DND-41 (cell line): ENCODE measurements at regions not wholly inside any gene's neighbourhood (a gene's known extent, or its start where the extent isn't known, plus 50 kb on each side); places are given as distances from the start of the nearest gene placed in this dataset.

Experiments
- ATAC-seq: fragments of 200-7000 bp; cut with Tn5 transposase; 3 replicates; pipeline ENCODE4 v1.9.1; 2021; ENCODE audit warnings: low read depth; ENCODE audit not compliant: insufficient read depth
- DNase-seq: peaks from one replicate; pipeline ENCODE4 v3.0.0-alpha.2; 2020
- H2AFZ ChIP-seq: 2 replicates; pipeline ENCODE4 v1.6.0; 2012; ENCODE audit warnings: low read depth, low read length
- H3K27ac ChIP-seq: 2 replicates; pipeline ENCODE4 v1.5.1; 2012; ENCODE audit warnings: low read length, inconsistent platforms
- H3K27me3 ChIP-seq: fragments of 200-600 bp; sonication (generic); 2 replicates; pipeline ENCODE4 v1.6.0; 2012; ENCODE audit warnings: low read length, mild to moderate bottlenecking, inconsistent platforms; ENCODE audit not compliant: insufficient read depth, poor library complexity
- H3K36me3 ChIP-seq: 2 replicates; pipeline ENCODE4 v1.5.1; 2012; ENCODE audit warnings: low read length, inconsistent platforms; ENCODE audit not compliant: insufficient read depth
- H3K4me1 ChIP-seq: 2 replicates; pipeline ENCODE4 v1.5.1; 2012; ENCODE audit warnings: mild to moderate bottlenecking, low read length; ENCODE audit not compliant: insufficient read depth
- H3K4me2 ChIP-seq: 2 replicates; pipeline ENCODE4 v1.6.0; 2012; ENCODE audit warnings: mild to moderate bottlenecking, moderate library complexity, low read length, inconsistent platforms; ENCODE audit not compliant: insufficient read depth
- H3K4me3 ChIP-seq, 2 experiments: fragments of 200-600 bp in 1 of 2; shearing (Covaris generic) in 1 of 2; 2 replicates each; pipeline ENCODE4 v1.5.1; 2012 to 2016; ENCODE audit warnings: inconsistent platforms in 2 of 2, low read length in 2 of 2, mild to moderate bottlenecking in 2 of 2, low read depth in 1 of 2, moderate library complexity in 1 of 2
- H3K79me2 ChIP-seq: 2 replicates; pipeline ENCODE4 v1.6.0; 2012; ENCODE audit warnings: low read length, inconsistent platforms; ENCODE audit not compliant: insufficient read depth
- H3K9ac ChIP-seq: 2 replicates; pipeline ENCODE4 v1.6.0; 2012; ENCODE audit warnings: low read depth, mild to moderate bottlenecking, inconsistent platforms, low read length, moderate library complexity
- H3K9me3 ChIP-seq: 2 replicates; pipeline ENCODE4 v1.5.1; 2012; ENCODE audit warnings: low read length, moderate library complexity, mild to moderate bottlenecking, inconsistent platforms; ENCODE audit not compliant: insufficient read depth, severe bottlenecking
- H4K20me1 ChIP-seq: 2 replicates; pipeline ENCODE4 v1.6.0; 2012; ENCODE audit warnings: low read length; ENCODE audit not compliant: insufficient read depth
- EZH2 ChIP-seq: IDR thresholded peaks from 3 replicates; pipeline ENCODE4 v1.6.1; 2012; ENCODE audit warnings: borderline replicate concordance, low read depth, mild to moderate bottlenecking, moderate library complexity, low read length, inconsistent platforms; ENCODE audit not compliant: severe bottlenecking
- TF ChIP-seq, protein P1 (sequence below): IDR thresholded peaks from 2 replicates; pipeline ENCODE4 v1.5.1; 2012; ENCODE audit warnings: borderline replicate concordance, low read length, moderate library complexity, mild to moderate bottlenecking; ENCODE audit not compliant: poor library complexity, severe bottlenecking; ENCODE audit errors: extremely low read depth

DNA sequence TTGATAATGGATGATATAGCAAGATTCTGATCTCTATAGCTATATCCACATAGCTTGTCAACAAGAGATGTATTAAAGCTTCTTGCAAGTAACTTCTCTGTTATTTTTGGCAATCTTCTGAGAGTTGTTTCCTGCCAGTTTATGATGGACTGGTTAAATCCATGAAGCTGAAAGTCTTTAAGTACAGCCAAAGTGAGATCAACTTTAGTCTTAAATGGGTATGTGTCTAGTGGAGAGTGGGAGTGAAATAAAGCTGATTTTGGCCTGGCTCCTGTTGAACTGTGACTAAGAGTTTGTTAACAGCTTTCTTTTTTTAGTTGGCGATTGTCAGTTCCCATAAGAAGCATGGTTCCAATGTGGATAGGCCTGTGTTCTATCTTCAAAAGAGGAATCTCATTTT lies 350.9 kb upstream of the PCSK5 start:
- Histone ChIP-seq H3K4me2 (no peak overlapping the region), H3K27ac (no peak overlapping the region), H2AFZ (no peak overlapping the region), H3K4me3 (no peak overlapping the region), H3K36me3 (no peaks in the 10 kb centered on the region), H3K27me3 (no peaks in the 10 kb centered on the region), H4K20me1 (no peaks in the 10 kb centered on the region), H3K79me2 (no peaks in the 10 kb centered on the region), H3K9me3 (no peaks in the 10 kb centered on the region), H3K4me1 (no peaks in the 10 kb centered on the region), H3K9ac (no peak overlapping the region)
- TF ChIP-seq, protein P1, sequence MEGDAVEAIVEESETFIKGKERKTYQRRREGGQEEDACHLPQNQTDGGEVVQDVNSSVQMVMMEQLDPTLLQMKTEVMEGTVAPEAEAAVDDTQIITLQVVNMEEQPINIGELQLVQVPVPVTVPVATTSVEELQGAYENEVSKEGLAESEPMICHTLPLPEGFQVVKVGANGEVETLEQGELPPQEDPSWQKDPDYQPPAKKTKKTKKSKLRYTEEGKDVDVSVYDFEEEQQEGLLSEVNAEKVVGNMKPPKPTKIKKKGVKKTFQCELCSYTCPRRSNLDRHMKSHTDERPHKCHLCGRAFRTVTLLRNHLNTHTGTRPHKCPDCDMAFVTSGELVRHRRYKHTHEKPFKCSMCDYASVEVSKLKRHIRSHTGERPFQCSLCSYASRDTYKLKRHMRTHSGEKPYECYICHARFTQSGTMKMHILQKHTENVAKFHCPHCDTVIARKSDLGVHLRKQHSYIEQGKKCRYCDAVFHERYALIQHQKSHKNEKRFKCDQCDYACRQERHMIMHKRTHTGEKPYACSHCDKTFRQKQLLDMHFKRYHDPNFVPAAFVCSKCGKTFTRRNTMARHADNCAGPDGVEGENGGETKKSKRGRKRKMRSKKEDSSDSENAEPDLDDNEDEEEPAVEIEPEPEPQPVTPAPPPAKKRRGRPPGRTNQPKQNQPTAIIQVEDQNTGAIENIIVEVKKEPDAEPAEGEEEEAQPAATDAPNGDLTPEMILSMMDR, result no peak
- no peak for TF ChIP-seq EZH2
- ATAC-seq, result no peak
- DNase-seq, result no peak

GRCh38 chr9:75540185-75540584 lies 350.3 kb upstream of the PCSK5 start:
- Histone ChIP-seq H2AFZ (no peak overlapping the region), H3K9me3 (no peaks in the 10 kb centered on the region)
- no peak for ATAC-seq

GRCh38 chr9:75541734-75542133 lies 348.7 kb upstream of the PCSK5 start:
- no peaks in the 10 kb centered on the region for H3K27me3 ChIP-seq
- DNase-seq, result no peak
- TF ChIP-seq, protein P1, result no peak
- TF ChIP-seq EZH2, result no peak

More at GRCh38 chr9:75540185-75540584, 350.3 kb upstream of the PCSK5 start:
- no peak overlapping the region for H3K9ac ChIP-seq
- no peak overlapping the region for H3K4me3 ChIP-seq
- no peaks in the 10 kb centered on the region for H3K36me3 ChIP-seq
- H3K4me1 ChIP-seq, result no peaks in the 10 kb centered on the region
- H3K4me2 ChIP-seq, result no peak overlapping the region
- no peak for DNase-seq
- H3K79me2 ChIP-seq, result no peaks in the 10 kb centered on the region
- no peaks in the 10 kb centered on the region for H4K20me1 ChIP-seq
- H3K27me3 ChIP-seq, result no peaks in the 10 kb centered on the region
- no peak overlapping the region for H3K27ac ChIP-seq
- TF ChIP-seq, protein P1, result no peak
- TF ChIP-seq EZH2, result no peak

GRCh38 chr9:75544815-75545214 lies 345.7 kb upstream of the PCSK5 start:
- Histone ChIP-seq H3K4me2 (no peak overlapping the region), H4K20me1 (no peaks in the 10 kb centered on the region), H3K4me3 (no peak overlapping the region), H3K79me2 (no peaks in the 10 kb centered on the region), H3K36me3 (no peaks in the 10 kb centered on the region), H3K9me3 (no peaks in the 10 kb centered on the region), H2AFZ (no peak overlapping the region), H3K27me3 (no peaks in the 10 kb centered on the region), H3K9ac (no peak overlapping the region), H3K4me1 (no peaks in the 10 kb centered on the region), H3K27ac (no peak overlapping the region)
- no peak for DNase-seq
- no peak for ATAC-seq
- TF ChIP-seq, protein P1, result no peak
- TF ChIP-seq EZH2, result no peak

More at GRCh38 chr9:75541734-75542133, 348.7 kb upstream of the PCSK5 start:
- H3K4me2 ChIP-seq, result no peak overlapping the region
- H3K36me3 ChIP-seq, result no peaks in the 10 kb centered on the region
- no peaks in the 10 kb centered on the region for H4K20me1 ChIP-seq
- H3K79me2 ChIP-seq, result no peaks in the 10 kb centered on the region
- no peak overlapping the region for H3K27ac ChIP-seq
- H3K4me3 ChIP-seq, result no peak overlapping the region
- H2AFZ ChIP-seq, result no peak overlapping the region
- H3K4me1 ChIP-seq, result no peaks in the 10 kb centered on the region
- no peaks in the 10 kb centered on the region for H3K9me3 ChIP-seq
- ATAC-seq, result no peak
- H3K9ac ChIP-seq, result no peak overlapping the region
